ENCODE measurements at regions not wholly inside any gene's neighbourhood (a gene's known extent, or its start where the extent isn't known, plus 50 kb on each side); places are given as distances from the start of the nearest gene placed in this dataset.

DNA sequence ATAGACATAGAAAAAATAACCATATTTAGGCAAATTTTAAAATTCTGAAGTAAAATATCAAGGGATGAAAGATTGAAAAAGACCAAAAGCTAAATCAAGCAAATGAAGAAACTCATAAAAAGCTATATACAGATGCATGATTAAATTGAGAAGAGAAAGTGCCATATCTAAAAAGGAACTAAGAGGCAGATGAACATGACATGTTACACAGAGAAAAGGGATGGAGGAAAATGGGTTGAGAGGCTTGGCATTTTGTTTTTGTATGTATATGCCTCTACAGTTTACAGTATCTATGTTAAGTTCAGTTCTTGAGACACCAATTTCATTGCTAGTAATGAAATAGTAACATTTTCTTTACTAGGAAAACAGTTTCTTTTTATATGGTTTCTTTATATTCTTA is 1507.4 kb upstream of the SPRY2 start:
- DNase-seq, result no peak

DNA sequence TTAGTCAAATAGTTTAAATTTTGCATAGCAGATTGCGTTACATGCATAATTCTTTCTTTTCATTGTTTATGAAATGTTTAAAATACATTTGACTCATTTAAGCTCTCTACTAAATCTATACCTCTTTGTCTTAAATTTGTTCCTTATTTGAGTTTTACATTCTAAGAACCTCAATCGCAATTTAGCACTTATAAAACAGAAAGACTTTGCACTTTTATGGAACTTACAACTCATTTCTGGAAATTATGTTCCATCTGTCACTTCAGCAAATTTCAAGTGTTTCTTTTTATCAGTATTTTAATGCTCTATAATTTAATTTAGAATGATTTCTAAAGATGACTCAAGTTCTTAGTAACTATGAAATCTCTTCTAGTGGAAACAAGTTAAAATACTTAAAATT is 1505.8 kb upstream of the SPRY2 start:
- DNase-seq, result no peak

DNA sequence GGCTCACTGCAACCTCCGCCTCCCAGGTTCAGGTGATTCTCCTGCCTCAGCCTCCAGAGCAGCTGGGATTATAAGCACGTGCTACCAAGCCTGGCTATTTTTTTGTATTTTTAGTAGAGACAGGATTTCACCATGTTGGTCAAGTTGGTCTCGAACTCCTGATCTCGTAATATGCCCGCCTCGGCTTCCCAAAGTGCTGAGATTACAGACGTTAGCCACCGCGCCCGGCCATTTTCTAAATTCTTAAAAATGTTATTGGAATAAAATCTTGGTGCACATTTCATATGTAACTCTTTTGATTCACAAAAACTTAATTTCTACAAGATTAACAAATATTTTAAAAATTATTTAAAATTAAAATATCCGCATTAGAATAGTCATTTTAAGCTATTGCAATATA is 1480.3 kb upstream of the SPRY2 start:
- no peak for DNase-seq

DNA sequence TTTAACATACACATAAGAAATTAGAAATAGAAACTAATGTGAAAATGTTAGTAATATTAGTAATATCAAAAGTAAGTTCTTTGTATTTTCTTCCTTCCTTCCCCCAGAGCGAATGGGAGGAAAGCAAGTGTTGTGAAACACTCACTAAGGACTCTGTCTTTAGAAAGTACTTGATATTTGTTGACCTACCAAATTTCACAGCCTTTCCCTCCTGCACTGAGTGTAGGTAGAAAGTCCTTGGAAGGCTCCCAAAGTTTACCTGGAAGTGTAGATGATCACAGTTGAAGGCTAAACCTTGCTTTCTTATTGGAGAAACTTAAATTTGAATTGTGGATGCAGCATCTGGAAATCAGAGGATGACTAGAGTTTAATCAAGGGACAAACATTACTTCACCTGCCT is 1459.5 kb upstream of the SPRY2 start:
- DNase-seq, result no peak

DNA sequence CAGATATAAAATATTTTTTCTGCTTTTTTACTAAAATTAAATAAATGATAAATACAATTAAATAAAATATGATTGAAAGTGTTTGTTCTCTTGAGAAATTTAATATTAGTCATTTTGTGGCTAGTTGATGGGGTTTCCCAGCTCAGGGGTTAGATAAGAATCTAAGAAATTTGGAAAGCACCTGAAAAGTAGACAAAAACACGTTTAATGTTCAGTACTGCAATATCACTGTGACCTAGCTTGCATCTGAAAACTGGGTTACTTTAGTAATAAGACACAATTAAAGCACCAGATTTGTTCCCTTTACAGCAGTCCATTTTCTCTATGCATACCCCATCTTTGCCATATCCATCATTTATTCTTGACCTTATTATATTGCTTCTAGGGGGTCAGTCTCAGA is 1454.8 kb upstream of the SPRY2 start:
- no peak for DNase-seq

DNA sequence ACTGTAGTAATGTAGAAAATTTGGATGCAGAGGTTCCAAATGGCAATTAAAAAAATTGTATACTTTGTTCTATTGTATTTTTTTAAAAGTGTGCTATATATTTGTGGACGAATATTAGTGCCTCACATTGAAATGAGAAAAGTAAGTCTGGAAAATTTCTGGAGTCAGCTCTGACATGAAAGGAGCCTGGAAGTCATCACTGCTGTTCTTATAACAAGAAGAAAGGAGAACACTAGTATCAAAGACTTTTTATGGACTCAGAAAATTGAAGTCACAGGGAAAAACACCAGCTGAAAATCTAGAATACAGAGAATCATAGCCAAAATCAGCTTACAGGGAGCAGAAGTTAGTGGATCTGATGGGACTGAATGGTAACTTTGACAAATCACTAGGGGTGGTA is 1450.7 kb upstream of the SPRY2 start:
- DNase-seq, result no peak

DNA sequence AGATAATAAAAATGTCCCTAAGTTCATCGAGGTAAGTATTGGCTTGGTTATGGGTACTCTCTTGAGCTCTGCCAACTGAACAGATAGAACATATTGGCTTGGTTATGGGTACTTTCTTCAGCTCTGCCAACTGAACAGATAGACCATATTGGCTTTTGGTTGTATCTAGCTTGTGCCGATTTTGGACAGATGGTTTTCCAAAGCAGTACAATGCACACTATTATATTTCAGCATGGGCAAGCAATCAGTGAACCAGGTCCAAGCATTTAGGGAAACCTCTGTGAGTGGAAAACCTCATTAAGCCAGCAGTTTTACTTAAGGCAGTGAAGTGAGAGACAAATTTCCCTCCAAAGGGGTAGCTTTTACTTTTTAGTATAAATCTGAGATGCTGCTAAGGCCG is 1440.5 kb upstream of the SPRY2 start:
- no peak for DNase-seq

DNA sequence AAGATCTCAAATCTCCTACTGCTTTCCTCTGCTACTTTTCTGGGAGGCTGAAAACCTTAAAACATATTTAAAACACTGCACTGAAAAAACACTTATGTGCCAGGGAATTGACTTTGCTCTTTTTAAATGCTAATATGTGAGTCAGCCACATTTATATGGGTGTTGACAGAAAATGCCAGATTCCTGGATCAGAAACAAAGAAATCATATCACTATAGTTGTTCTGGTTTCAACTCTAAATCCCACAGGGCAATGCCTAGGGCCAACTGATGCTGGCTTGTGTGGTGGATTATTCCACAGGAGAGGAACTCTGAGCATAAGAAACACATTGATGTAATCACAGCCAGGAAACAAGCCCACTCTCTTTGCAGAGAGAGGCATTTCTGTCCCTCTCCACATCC is 1439.0 kb upstream of the SPRY2 start:
- no peak for DNase-seq

DNA sequence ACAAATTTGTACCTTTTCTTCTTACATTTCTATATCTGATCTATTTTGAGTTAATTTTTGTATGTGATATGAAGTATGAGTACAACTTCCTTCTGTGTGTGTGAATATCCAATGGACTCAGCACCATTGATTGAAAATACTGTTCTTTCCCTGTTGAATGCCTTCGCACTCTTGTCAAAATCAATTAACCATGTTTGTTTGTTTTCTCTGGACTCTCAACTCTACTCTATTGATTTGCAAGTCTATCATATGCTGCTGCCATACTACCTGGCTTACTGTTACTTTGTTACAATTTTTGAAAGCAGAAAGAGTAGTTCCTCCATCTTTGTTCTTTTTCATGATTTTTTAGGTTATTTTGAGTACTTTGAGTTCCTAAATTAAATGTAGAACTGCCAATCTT is 1437.4 kb upstream of the SPRY2 start:
- no peak for DNase-seq

DNA sequence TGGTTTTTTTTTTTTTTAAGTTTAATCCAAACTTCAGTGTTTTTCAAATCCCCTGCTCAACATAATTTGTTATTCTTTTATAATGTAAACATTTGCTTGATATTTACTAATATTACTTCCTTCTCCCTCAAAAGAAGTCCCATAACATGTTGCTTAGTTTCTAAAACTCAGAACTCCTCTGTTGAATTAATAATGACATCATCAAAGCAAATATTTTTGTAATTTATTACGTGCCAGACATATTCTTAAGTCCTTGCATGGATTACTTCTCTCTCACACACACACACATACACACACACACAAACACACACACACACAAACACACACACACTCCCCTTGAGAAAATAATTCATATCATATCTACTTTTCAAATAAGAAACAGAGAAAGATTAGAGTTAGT is 1432.3 kb upstream of the SPRY2 start:
- no peak for DNase-seq

DNA sequence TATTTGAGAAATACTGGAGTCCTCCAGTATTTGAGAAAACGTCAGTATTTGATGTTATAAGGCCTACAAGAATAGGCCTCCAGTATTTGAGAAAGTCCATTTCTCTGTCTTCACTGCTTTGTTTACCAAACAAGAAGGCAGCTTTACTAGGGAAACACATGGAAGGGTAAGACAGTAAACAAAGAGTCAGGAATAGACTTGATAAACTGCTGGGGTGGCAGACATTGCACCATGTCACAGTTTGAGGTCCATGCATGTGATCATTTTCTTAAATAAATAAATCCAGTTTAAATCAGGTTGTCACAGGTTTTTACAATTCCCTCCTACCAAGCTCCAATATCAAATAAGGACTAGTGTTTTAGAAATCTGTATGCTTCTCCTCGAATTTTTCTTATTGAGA is 1431.0 kb upstream of the SPRY2 start:
- DNase-seq, result no peak

DNA sequence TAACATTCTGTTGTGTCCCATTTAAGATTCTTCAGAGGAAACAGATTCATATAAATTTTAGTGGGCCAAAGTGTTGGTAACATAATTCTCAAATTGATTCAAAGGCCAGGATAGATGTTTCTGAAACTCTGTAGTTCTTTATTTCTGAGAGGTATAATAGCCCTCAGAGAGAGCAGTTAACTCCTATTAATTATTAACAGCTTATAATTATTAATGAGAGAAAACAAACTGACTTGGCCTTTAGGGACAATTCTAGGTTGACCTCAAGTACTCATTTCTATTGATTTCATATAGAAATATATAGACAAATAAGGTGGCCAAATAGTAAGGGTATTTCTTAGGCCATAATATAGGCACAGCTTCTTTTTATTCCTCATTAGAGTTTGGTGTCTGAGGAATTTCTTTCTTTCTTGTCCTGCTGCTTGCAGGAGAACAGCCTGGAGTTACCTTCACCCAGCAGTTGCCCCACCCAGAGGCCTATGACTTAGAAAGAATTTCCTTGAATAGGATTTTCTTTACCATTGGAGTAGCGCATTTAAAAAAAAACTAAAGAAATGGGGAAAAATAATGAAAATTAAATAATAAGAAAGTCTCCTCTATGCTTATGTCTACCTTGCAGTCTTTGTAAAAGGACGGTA is 1430.1 kb upstream of the SPRY2 start:
- DNase-seq, result no peak

DNA sequence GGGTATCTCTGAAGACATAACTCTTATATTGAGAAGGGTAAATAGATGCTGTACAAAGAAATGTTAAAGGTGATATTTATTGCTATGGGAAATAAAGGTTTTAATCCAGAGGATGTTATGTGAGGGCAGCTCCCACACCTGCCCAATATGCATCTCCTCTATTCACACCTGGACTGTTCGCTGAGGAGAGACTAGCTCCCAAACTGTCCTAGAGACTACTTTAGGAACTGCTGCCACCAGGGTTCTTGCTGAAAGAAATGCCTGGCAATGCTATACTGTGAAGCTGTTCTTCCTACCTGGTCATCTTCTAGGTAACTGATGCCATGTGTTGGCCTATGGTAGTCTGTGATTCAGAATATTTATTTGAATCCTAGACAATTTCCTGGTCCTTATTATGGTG is 1421.5 kb upstream of the SPRY2 start:
- DNase-seq, result no peak

DNA sequence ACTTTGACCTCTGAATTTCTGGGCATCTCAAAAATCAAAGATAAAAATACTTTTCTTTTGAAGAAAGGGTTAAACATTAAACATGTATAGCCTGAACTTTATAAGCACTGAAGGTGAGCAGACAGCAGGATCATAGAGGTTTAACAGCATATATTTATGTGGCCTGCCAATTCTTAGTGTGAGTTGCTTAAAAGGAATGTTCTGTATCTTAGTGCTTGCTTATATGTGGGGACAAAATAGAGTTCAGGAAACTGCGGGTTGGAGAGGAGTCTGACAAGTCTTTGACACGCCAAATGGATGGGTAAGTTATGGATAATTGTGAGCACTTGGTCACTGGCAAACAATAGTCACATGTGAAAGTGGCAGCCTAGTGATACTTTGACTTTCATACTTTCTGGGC is 1419.4 kb upstream of the SPRY2 start:
- no peak for DNase-seq

DNA sequence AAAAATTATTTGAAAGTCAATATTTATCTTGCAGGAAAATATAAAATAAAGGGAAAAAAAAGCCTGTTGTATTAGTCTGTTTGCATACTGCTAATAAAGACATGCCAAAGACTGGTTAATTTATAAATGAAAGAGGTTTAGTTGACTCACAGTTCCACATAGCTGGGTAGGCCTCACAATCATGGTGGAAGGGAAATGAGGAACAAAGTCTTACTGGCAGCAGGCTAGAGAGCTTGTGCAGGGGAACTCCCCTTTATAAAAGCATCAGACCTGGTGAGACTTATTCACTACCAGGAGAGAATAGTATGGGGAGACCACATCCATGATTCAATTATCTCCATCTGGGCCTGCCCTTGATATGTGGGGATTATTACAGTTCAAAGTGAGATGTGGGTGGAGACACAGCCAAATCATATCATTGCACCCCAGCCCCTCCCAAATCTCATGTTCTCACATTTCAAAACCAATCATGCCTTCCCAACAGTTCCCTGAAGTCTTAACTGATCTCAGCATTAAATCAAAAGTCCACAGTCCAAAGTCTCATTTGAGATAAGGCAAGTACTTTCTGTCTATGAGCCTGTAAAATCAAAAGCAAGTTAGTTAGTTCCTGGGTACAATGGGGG is 1416.5 kb upstream of the SPRY2 start:
- no peak for DNase-seq

DNA sequence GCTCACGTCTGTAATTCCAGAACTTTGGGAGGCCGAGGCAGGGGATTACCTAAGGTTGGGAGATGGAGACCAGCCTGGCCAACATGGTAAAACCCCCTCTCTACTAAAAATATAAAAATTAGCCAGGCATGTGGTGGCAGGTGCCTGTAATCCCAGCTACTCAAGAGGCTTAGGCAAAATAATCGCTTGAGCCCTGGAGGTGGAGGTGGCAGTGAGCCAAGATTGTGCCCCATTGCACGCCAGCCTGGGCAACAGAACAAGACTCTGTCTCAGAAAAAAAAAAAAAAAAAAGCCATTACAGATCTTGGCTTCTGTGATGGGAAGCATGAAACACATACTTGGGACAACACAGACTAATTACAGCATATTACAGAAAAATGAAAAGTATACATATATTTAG is 1404.5 kb upstream of the SPRY2 start:
- DNase-seq, result peak in 1 of 56 donors; percentile 1

DNA sequence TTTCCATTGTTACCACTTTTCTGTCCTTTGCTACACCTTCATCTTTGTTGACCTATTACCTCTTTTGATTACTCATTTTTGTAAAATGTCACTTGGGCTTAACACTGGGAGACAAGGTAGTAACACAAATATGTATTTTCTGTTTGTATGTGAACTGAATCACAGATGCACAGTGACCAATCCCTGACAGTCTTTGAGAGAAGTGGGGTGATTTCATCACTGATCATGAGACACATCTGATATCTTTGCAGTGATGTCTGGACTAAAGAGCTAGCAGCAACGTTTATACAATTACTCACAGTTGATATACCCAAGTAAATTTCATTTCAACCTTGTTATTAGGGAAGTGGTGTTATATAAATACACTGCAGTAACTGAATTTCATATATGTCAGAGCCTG is 1397.4 kb upstream of the SPRY2 start:
- no peak for DNase-seq

DNA sequence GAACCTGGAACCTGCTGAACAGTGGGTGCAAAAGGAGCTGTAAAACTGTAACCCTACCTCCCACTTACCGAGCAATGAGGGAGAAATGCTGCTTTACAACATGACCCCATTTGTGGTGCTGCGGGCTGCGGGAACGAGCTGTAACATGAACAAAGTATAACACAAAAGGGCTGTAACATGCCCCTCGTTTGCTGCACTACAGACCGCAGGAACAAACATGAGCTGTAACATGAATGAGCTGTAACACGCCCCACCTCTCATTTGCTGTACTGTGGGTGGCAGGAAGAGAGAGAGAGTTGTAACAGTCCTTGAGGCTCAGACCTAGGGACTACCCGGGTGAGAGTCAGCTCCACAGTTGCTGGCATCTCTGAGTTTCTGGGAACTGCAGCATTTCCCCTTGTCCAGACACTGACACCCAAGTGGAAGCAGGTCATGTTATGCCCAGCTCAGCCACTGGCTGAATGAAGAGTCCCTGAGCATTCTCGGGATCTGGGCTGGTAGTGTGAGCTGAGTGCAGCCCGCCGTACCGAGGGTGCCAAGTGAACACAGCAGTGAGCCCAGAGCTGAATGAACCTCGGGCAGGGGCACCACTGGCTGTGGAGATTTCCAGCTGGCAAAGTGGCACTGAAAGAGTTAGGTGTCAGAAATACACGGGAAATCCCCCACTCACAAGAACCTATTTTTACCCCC is 1385.3 kb upstream of the SPRY2 start:
- no peak for DNase-seq

DNA sequence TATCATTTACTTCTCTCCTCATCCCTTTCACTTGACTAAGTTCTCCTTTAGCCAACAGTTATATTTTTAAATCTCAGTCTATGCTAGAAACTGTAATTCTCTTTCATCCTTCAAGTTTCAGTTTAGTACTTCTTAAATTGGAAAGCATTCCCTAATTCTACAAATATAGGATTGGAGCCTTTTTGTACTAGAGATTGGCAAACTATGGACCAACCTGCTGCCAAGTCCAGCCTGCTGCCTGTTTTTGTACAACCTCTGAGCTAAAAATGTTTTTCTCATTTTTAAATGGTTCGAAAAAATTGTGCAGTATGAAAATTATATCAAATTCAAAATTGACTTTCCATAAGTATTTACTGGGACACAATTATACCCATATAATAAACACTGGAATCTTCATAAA is 1381.5 kb upstream of the SPRY2 start:
- DNase-seq, result no peak

DNA sequence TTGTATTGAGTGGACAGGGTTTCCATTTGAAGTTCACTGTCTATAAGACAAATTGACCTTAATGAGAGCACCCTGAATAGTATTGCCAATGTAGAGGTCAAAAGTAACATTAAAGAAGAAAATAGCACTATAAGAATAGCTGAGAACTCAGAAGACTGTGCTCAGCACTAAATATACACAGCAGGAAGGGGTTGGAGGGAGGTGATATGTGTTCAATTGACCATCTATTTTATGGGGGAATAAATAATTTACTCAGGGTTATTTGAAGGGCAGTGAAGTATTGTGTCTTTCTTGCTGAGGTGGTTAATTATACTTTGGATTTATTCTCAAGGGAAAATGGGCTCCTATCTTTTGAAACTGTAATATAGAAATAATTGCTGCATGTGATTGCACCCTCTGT is 1380.5 kb upstream of the SPRY2 start:
- DNase-seq, result no peak

DNA sequence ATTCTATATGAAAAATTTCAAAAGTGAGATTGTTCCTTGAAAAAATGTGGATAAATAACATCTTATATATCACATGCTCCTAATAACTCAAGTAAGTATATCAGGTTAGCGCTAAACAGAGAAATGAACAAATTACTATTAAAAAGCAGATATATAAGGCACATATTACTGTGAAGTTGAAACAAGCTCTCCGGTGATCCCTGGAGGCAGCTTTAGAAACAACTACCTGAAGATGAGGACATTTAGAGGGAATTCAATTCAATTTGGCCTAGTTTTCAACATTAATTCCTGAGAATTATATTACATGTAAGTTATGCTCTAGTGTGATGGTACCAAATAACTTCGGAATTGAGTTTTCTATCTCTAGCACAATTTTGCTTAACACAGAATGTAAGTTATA is 1373.6 kb upstream of the SPRY2 start:
- DNase-seq, result no peak

DNA sequence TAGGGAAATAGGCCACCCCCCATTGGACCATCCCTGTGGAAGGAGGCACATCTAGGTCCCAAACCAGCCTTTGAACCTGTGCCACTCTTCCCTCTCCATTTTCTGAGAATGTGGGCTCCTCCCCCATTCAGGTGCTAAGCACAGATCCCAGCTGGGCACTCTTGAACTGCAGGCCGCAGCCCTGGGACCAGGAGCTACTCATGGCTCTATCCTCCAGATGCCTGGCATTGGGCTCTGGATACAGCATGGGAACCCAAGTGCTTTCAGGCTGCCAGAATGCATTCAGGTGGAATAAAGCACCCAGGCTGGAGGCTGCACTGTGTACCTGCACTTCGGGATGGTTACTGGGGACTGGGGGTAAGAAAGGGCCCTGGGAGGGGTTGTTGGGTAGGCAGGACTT is 1372.3 kb upstream of the SPRY2 start:
- DNase-seq, result no peak

DNA sequence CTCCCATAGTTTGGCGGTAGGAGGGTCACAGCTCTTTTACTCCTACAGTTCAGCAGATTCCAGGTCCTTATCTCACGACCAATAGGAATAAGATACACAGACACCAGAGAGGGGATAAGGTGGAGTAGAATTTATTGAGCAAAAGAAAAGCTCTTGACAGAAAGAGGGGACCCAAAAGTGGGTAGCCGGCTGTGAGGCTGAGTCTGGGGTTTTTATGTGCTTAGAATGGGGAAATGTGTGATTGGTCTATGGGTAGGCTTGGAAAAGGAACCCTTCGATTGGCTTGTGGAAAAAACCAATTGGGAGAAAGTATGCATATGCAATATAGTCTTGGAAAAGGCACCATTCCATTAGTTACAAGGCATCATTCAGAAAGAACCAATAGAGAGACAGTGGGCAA is 1356.9 kb upstream of the SPRY2 start:
- no peak for DNase-seq
